ENCODE measurements at regions not wholly inside any gene's neighbourhood (a gene's known extent, or its start where the extent isn't known, plus 50 kb on each side); places are given as distances from the start of the nearest gene placed in this dataset.
A peak's percentile ranks its signal among the peaks of the same experiment; 100 is the strongest.
"Not testable (repeated sequence)": the region's sequence is repeated elsewhere in the genome, so short reads cannot be mapped to it uniquely, and the experiment has no call there.

GRCh38 chr17:55909776-55910175 is 158.9 kb downstream of the PCTP start:
- DNase-seq (ENCODE audit: low spot score) = no peak

GRCh38 chr17:55911186-55911585 is 160.3 kb downstream of the PCTP start:
- no peak for DNase-seq (ENCODE audit: low spot score)

GRCh38 chr17:55925440-55925839 is 174.6 kb downstream of the PCTP start:
- no peak for DNase-seq (ENCODE audit: low spot score)

- DNase-seq (ENCODE audit: low spot score) = no peak
Measured at GRCh38 chr17:55926276-55926990, 175.6 kb downstream of the PCTP start.

- no peak for DNase-seq (ENCODE audit: low spot score)
Measured at GRCh38 chr17:55930291-55930809, 179.5 kb downstream of the PCTP start.

GRCh38 chr17:55931446-55931845 is 180.6 kb downstream of the PCTP start:
- DNase-seq (ENCODE audit: low spot score) = no peak

GRCh38 chr17:55932973-55933372 is 182.1 kb downstream of the PCTP start:
- no peak for DNase-seq (ENCODE audit: low spot score)

GRCh38 chr17:55939181-55939810 is 188.4 kb downstream of the PCTP start:
- not testable (repeated sequence) for DNase-seq (ENCODE audit: low spot score)

- no peak for DNase-seq (ENCODE audit: low spot score)
Measured at GRCh38 chr17:55959756-55960155, 193.5 kb upstream of the ANKFN1 start.

GRCh38 chr17:55961386-55961785 is 191.9 kb upstream of the ANKFN1 start:
- no peak for DNase-seq (ENCODE audit: low spot score)

- DNase-seq (ENCODE audit: low spot score) = no peak
Measured at GRCh38 chr17:55962951-55963401, 190.3 kb upstream of the ANKFN1 start.

- DNase-seq (ENCODE audit: low spot score) = no peak
Measured at GRCh38 chr17:55964191-55964590, 189.1 kb upstream of the ANKFN1 start.

GRCh38 chr17:55965051-55965450 is 188.2 kb upstream of the ANKFN1 start:
- no peak for DNase-seq (ENCODE audit: low spot score)

GRCh38 chr17:55969562-55970324 is 183.5 kb upstream of the ANKFN1 start:
- DNase-seq (ENCODE audit: low spot score) = no peak

- no peak for DNase-seq (ENCODE audit: low spot score)
Measured at GRCh38 chr17:55978578-55978977, 174.7 kb upstream of the ANKFN1 start.

GRCh38 chr17:55983096-55983495 is 170.2 kb upstream of the ANKFN1 start:
- no peak for DNase-seq (ENCODE audit: low spot score)

- no peak for DNase-seq (ENCODE audit: low spot score)
Measured at GRCh38 chr17:55986817-55987216, 166.5 kb upstream of the ANKFN1 start.

- DNase-seq (ENCODE audit: low spot score) = no peak
Measured at GRCh38 chr17:55988861-55989260, 164.4 kb upstream of the ANKFN1 start.

GRCh38 chr17:55990332-55991006 is 162.8 kb upstream of the ANKFN1 start:
- DNase-seq (ENCODE audit: low spot score) = peak; percentile 25

GRCh38 chr17:55996826-55997225 is 156.4 kb upstream of the ANKFN1 start:
- DNase-seq (ENCODE audit: low spot score) = no peak

GRCh38 chr17:56000411-56000810 is 152.9 kb upstream of the ANKFN1 start:
- no peak for DNase-seq (ENCODE audit: low spot score)

GRCh38 chr17:56002656-56003055 is 150.6 kb upstream of the ANKFN1 start:
- DNase-seq (ENCODE audit: low spot score) = not testable (repeated sequence)
